Stimulated activated naive CD8-positive, alpha-beta T cell treated with anti-CD3 and anti-CD28 coated beads, Interleukin-15, Interleukin-2, amounts not matched to agents 100 ng/mL and 50 ng/mL, for 24 hours (primary cell): ENCODE measurements at regions not wholly inside any gene's neighbourhood (a gene's known extent, or its start where the extent isn't known, plus 50 kb on each side); places are given as distances from the start of the nearest gene placed in this dataset.
"Not testable (repeated sequence)": the region's sequence is repeated elsewhere in the genome, so short reads cannot be mapped to it uniquely, and the experiment has no call there.

Source experiments
- H3K27ac Mint-ChIP-seq: one replicate; pipeline ENCODE4 v1.8.0; 2021; ENCODE audit warnings: mild to moderate bottlenecking, mixed read lengths
- H3K27me3 Mint-ChIP-seq: one replicate; pipeline ENCODE4 v1.8.0; 2021; ENCODE audit warnings: mixed read lengths
- H3K36me3 Mint-ChIP-seq: one replicate; pipeline ENCODE4 v1.8.0; 2021; ENCODE audit warnings: low read depth, mixed read lengths
- H3K4me1 Mint-ChIP-seq: one replicate; pipeline ENCODE4 v1.8.0; 2021; ENCODE audit warnings: low read depth, mixed read lengths
- H3K4me3 Mint-ChIP-seq: one replicate; pipeline ENCODE4 v1.8.0; 2021; ENCODE audit warnings: mild to moderate bottlenecking, mixed read lengths
- H3K9me3 Mint-ChIP-seq: one replicate; pipeline ENCODE4 v1.8.0; 2021; ENCODE audit warnings: mixed read lengths

DNA sequence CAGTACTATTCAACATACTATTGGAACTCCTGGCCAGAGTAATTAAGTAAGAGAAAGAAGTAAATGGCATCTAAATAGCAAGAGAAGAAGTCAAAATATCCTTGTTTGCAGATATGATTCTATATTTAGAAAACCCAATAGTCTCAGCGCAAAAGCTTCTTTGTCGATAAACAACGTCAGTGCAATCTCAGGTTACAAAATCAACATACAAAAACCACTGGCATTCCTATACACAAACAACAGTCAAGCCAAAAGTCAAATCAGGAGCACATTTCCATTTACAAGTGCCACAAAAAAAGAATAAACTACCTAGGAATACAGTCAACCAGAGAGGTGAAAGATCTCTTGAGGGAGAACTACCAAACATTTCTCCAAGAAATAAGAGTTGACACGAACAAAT lies 1901.9 kb upstream of the ACO1 start:
- Mint-ChIP-seq H3K4me1 (no peaks in the 10 kb centered on the region), H3K4me3 (no peak overlapping the region), H3K36me3 (no peaks in the 10 kb centered on the region), H3K9me3 (no peaks in the 10 kb centered on the region), H3K27me3 (no peaks in the 10 kb centered on the region), H3K27ac (no peak overlapping the region)

DNA sequence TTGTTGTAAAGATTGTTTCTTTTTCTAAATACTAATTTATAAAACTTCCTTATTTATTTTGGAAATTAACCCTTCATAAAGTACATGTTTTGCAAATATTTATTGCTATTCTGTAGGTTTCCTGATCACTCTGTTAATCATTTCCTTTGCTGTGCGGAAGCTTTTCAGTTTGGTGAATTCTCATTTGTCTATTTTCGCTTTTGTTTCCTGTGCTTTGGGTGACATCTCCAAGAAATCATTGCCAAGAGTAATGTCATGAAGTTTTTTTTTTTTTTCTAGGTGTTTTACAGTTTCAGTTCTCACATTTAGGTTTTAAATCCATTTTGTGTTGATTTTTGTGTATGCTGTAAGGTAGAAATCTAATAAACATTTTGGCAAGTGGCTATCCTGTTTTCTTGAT lies 1899.8 kb upstream of the ACO1 start:
- Mint-ChIP-seq H3K27ac (no peak overlapping the region), H3K4me1 (no peaks in the 10 kb centered on the region), H3K9me3 (no peaks in the 10 kb centered on the region), H3K4me3 (no peak overlapping the region), H3K36me3 (no peaks in the 10 kb centered on the region), H3K27me3 (no peaks in the 10 kb centered on the region)

GRCh38 chr9:30504502-30504905 lies 1879.9 kb upstream of the ACO1 start:
- Mint-ChIP-seq H3K27ac (no peak overlapping the region), H3K9me3 (no peaks in the 10 kb centered on the region), H3K36me3 (no peaks in the 10 kb centered on the region), H3K4me3 (no peak overlapping the region), H3K4me1 (no peaks in the 10 kb centered on the region), H3K27me3 (no peaks in the 10 kb centered on the region)

DNA sequence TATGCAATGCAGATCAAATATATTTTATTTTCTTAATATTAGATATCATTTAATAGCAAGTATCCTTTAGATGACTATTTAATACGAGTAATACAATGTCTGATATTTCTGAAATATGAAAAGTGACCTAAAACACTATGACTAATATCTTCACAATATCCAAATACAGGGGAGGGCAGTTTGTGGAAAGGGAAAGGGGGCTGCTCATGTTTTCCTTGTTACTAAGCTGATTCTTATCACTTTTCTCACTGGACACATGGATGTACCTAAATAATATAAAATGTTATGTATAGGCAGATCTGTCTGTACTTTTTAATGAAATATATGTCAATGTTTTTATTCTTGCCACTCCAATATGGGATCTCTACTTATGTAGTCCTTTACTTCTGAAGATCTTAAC lies 1879.1 kb upstream of the ACO1 start:
- Mint-ChIP-seq H3K27ac (no peak overlapping the region), H3K4me3 (no peak overlapping the region), H3K36me3 (no peaks in the 10 kb centered on the region), H3K4me1 (no peaks in the 10 kb centered on the region), H3K27me3 (no peaks in the 10 kb centered on the region), H3K9me3 (no peaks in the 10 kb centered on the region)

DNA sequence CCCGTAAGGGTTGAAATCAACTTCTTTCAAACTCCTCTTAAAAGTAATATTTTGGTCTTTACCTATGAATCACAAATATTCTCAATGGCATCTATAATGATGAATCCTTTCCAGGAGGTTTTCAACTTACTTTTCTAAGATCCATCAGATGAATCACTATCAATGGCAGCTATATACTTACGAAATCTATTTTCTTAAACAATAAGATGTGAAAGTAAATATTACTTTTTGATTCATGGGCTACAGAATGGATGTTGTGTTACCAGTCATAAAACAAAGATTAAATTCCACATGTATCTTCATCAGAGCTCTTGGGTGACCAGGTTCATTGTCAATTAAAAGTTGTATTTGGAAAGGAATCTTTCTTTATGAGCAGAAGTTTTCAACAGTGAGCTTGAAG lies 1877.7 kb upstream of the ACO1 start:
- H3K27me3 Mint-ChIP-seq: no peaks in the 10 kb centered on the region
- H3K4me3 Mint-ChIP-seq: no peak overlapping the region
- H3K9me3 Mint-ChIP-seq: no peaks in the 10 kb centered on the region
- no peaks in the 10 kb centered on the region for H3K36me3 Mint-ChIP-seq
- no peak overlapping the region for H3K27ac Mint-ChIP-seq
- no peaks in the 10 kb centered on the region for H3K4me1 Mint-ChIP-seq

GRCh38 chr9:30507166-30507565 lies 1877.3 kb upstream of the ACO1 start:
- Mint-ChIP-seq H3K27ac (no peak overlapping the region), H3K36me3 (no peaks in the 10 kb centered on the region), H3K9me3 (no peaks in the 10 kb centered on the region), H3K27me3 (no peaks in the 10 kb centered on the region), H3K4me1 (no peaks in the 10 kb centered on the region), H3K4me3 (no peak overlapping the region)

- Mint-ChIP-seq H3K27me3 (no peaks in the 10 kb centered on the region), H3K9me3 (peaks cover 3% of the 10 kb centered on the region), H3K27ac (no peak overlapping the region), H3K36me3 (no peaks in the 10 kb centered on the region), H3K4me3 (no peak overlapping the region), H3K4me1 (no peaks in the 10 kb centered on the region)
These were observed 1872.8 kb upstream of the ACO1 start for GRCh38 chr9:30511666-30512065.

DNA sequence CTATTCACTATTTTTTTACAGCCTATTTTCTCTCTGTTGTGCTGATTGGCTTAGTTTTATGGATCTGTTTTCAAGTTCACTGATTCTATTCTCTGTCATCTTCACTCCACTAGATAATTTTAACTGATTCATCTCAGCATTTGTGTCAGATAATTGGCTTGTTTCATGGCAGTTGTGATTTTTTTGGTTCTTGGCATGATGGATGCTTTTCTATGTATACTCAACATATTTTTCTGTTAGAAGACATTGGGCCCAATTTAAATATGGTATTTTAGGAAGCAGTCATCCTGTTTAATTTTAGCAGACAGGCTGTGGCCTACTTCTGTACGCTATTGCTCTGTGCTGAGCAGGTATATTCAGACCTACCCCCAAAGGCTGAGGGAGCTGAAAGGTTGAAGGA lies 1865.3 kb upstream of the ACO1 start:
- Mint-ChIP-seq H3K27ac (no peak overlapping the region), H3K4me1 (no peaks in the 10 kb centered on the region), H3K4me3 (no peak overlapping the region), H3K36me3 (no peaks in the 10 kb centered on the region), H3K27me3 (no peaks in the 10 kb centered on the region), H3K9me3 (peaks cover 3% of the 10 kb centered on the region)

- peaks cover 3% of the 10 kb centered on the region for H3K9me3 Mint-ChIP-seq
- H3K27me3 Mint-ChIP-seq: no peaks in the 10 kb centered on the region
- no peak overlapping the region for H3K27ac Mint-ChIP-seq
- H3K4me1 Mint-ChIP-seq: no peaks in the 10 kb centered on the region
- H3K36me3 Mint-ChIP-seq: no peaks in the 10 kb centered on the region
- no peak overlapping the region for H3K4me3 Mint-ChIP-seq
These were observed 1864.7 kb upstream of the ACO1 start for GRCh38 chr9:30519756-30520155.

DNA sequence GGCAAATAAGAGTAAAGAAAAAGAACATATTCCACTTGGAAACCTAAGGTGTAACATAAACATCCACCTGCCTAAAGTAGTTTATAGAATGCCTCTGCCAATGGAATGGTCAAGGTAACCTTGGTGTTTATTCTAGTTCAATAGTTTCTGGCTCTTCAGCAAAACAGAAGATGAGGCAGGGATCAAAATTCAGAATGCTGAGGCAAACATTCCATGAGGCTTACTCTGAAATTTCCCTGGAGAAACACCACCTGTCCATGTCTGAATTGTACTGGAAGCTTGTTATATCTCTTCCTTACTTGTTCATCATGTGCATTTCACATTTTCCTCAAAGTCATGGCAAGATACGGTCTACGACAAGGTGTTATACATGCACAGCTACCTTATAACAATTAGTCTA lies 1862.4 kb upstream of the ACO1 start:
- Mint-ChIP-seq H3K9me3 (no peaks in the 10 kb centered on the region), H3K36me3 (no peaks in the 10 kb centered on the region), H3K27me3 (no peaks in the 10 kb centered on the region), H3K4me1 (no peaks in the 10 kb centered on the region), H3K4me3 (no peak overlapping the region), H3K27ac (no peak overlapping the region)

DNA sequence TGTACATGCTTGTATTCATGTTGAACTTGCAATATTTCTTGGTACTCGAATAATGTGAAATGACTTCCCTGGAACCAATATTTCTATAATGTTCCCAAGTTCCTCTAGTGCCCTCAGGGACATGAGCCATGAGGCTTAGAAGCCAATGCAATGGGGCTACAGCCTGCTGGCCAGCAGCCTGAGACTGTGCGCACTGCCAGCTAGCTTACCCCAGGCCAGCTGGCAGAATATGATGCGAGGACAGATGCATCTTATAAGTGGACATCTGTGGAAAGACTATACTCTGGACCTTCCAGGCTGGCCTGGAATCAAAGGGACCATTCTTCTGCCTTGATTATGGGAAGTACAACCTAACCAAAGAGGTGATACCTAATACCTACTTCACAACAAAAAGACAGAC lies 1862.0 kb upstream of the ACO1 start:
- Mint-ChIP-seq H3K4me3 (no peak overlapping the region), H3K27me3 (no peaks in the 10 kb centered on the region), H3K27ac (no peak overlapping the region), H3K4me1 (no peaks in the 10 kb centered on the region), H3K9me3 (no peaks in the 10 kb centered on the region), H3K36me3 (no peaks in the 10 kb centered on the region)

GRCh38 chr9:30524311-30524710 lies 1860.1 kb upstream of the ACO1 start:
- Mint-ChIP-seq H3K4me1 (no peaks in the 10 kb centered on the region), H3K36me3 (no peaks in the 10 kb centered on the region), H3K27ac (no peak overlapping the region), H3K4me3 (no peak overlapping the region), H3K27me3 (no peaks in the 10 kb centered on the region), H3K9me3 (no peaks in the 10 kb centered on the region)

DNA sequence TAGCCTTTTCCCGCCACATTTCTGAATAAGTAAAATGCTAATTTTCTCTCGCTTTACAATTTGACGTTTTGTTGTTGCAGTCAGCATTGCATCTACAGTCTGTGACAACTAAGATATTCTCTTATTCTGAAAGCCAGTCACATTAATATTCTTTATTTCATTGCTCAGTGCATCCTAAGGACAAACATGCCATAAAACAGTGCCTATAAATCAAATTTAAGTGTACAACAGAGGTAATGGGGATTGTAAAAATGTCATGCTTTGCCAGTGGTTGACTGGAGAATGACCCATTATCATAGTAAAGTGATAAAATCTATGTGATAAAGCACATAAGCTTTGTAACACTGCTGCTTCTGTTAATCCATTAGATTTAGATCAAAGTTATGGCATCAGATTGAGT lies 1850.0 kb upstream of the ACO1 start:
- no peaks in the 10 kb centered on the region for H3K4me1 Mint-ChIP-seq
- no peaks in the 10 kb centered on the region for H3K27me3 Mint-ChIP-seq
- H3K4me3 Mint-ChIP-seq: no peak overlapping the region
- H3K27ac Mint-ChIP-seq: no peak overlapping the region
- peaks cover 8% of the 10 kb centered on the region for H3K9me3 Mint-ChIP-seq
- H3K36me3 Mint-ChIP-seq: no peaks in the 10 kb centered on the region

GRCh38 chr9:30534896-30535295 lies 1849.5 kb upstream of the ACO1 start:
- H3K9me3 Mint-ChIP-seq: peaks cover 8% of the 10 kb centered on the region
- H3K27me3 Mint-ChIP-seq: no peaks in the 10 kb centered on the region
- no peak overlapping the region for H3K27ac Mint-ChIP-seq
- no peak overlapping the region for H3K4me3 Mint-ChIP-seq
- H3K36me3 Mint-ChIP-seq: no peaks in the 10 kb centered on the region
- H3K4me1 Mint-ChIP-seq: no peaks in the 10 kb centered on the region

DNA sequence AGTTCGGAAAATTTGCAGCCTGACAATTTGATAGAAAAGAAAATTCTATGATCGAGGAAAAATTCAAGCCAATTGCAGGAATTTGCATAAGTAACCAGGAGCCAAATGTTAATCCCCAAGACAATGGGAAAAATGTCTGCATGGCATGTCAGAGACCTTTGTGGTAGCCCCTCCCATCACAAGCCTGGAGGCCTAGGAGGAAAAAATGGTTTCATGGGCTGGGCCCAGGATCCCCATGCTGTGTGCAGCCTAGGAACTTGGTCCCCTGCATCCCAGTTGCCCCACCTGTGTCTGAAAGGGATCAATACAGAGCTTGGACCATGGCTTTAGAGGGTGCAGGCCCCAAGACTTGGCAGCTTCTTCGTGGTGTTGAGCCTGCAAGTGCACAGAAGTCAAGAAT lies 1847.9 kb upstream of the ACO1 start:
- Mint-ChIP-seq H3K4me1 (no peaks in the 10 kb centered on the region), H3K27ac (no peak overlapping the region), H3K36me3 (no peaks in the 10 kb centered on the region), H3K27me3 (no peaks in the 10 kb centered on the region), H3K4me3 (no peak overlapping the region), H3K9me3 (peaks cover 8% of the 10 kb centered on the region)

DNA sequence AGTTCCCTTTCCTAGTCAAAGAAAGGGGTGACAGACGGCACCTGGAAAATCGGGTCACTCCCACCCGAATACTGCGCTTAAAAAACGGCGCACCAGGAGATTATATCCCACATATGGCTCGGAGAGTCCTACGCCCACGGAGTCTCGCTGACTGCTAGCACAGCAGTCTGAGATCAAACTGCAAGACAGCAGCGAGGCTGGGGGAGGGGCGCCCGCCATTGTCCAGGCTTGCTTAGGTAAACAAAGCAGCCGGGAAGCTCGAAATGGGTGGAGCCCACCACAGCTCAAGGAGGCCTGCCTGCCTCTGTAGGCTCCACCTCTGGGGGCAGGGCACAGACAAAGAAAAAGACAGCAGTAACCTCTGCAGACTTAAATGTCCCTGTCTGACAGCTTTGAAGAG lies 1844.7 kb upstream of the ACO1 start:
- not testable (repeated sequence) for H3K36me3 Mint-ChIP-seq, H3K4me1 Mint-ChIP-seq, H3K27ac Mint-ChIP-seq, H3K4me3 Mint-ChIP-seq, H3K27me3 Mint-ChIP-seq, H3K9me3 Mint-ChIP-seq
